Natural killer cell (primary cell): ENCODE measurements at regions not wholly inside any gene's neighbourhood (a gene's known extent, or its start where the extent isn't known, plus 50 kb on each side); places are given as distances from the start of the nearest gene placed in this dataset.

ENCODE experiments used
- ATAC-seq, 3 donors: fragments of 150-1000 bp in 2 of 3; fragments of 200-7000 bp in 1 of 3; cut with Tn5 transposase; 1 replicate in 1 of 3; 2 replicates in 2 of 3; pipeline ENCODE4 v1.10.0; 2021; ENCODE audit warnings: mild to moderate bottlenecking in 2 of 3, moderate library complexity in 2 of 3
- DNase-seq, 2 donors: peaks; one replicate each; pipeline versions ENCODE4 v3.0.0 to v3.0.0-alpha.2; 2013 to 2021; ENCODE audit warnings: mixed read lengths in 1 of 2
- H3K27ac ChIP-seq: one replicate; pipeline ENCODE4 v1.5.1; 2013; ENCODE audit warnings: mild to moderate bottlenecking, low read length
- H3K27me3 ChIP-seq: one replicate; pipeline ENCODE4 v1.6.1; 2013; ENCODE audit warnings: low read length; ENCODE audit not compliant: control insufficient read depth, insufficient read depth
- H3K36me3 ChIP-seq: one replicate; pipeline ENCODE4 v1.6.1; 2013; ENCODE audit warnings: low read length; ENCODE audit not compliant: control insufficient read depth, insufficient read depth
- H3K4me1 ChIP-seq: one replicate; pipeline ENCODE4 v1.6.1; 2013; ENCODE audit warnings: low read length; ENCODE audit not compliant: control insufficient read depth, insufficient read depth
- H3K4me3 ChIP-seq: one replicate; pipeline ENCODE4 v1.5.1; 2013; ENCODE audit warnings: low read length
- H3K9me3 ChIP-seq: one replicate; pipeline ENCODE4 v1.6.1; 2013; ENCODE audit warnings: low read length; ENCODE audit not compliant: control insufficient read depth, insufficient read depth
- H3K27ac Mint-ChIP-seq, 2 donors: one replicate each; pipeline ENCODE4 v1.8.0; 2022; ENCODE audit warnings: mild to moderate bottlenecking in 2 of 2, mixed read lengths in 2 of 2, moderate library complexity in 1 of 2
- H3K27me3 Mint-ChIP-seq, 2 donors: one replicate each; pipeline ENCODE4 v1.8.0; 2022; ENCODE audit warnings: low read depth in 2 of 2, mixed read lengths in 2 of 2
- H3K36me3 Mint-ChIP-seq: one replicate; pipeline ENCODE4 v1.8.0; 2022; ENCODE audit warnings: mixed read lengths
- H3K4me1 Mint-ChIP-seq, 2 donors: one replicate each; pipeline ENCODE4 v1.8.0; 2022; ENCODE audit warnings: mixed read lengths in 2 of 2
- H3K4me3 Mint-ChIP-seq: one replicate; pipeline ENCODE4 v1.8.0; 2022; ENCODE audit warnings: mild to moderate bottlenecking, moderate library complexity, mixed read lengths
- H3K9me3 Mint-ChIP-seq, 2 donors: one replicate each; pipeline ENCODE4 v1.8.0; 2022; ENCODE audit warnings: mixed read lengths in 2 of 2
- WGBS: methylation state at CpG from one replicate; pipeline ENCODE4 v1.1.7; 2013; ENCODE audit warnings: missing lambda C conversion rate; ENCODE audit not compliant: insufficient coverage; 5-methylcytosine and 5-hydroxymethylcytosine counted together
- intact Hi-C: fragments of 100-400 bp; cut with micrococcal nuclease; formaldehyde crosslinking; loops from one replicate; pipeline ENCODE4 v1.14.2; 2022
- TF ChIP-seq, protein P1 (sequence below): fragments of 200-600 bp; IDR thresholded peaks from one replicate; pipeline ENCODE4 v1.8.0; 2022; ENCODE audit warnings: antibody characterized with exemption

DNA sequence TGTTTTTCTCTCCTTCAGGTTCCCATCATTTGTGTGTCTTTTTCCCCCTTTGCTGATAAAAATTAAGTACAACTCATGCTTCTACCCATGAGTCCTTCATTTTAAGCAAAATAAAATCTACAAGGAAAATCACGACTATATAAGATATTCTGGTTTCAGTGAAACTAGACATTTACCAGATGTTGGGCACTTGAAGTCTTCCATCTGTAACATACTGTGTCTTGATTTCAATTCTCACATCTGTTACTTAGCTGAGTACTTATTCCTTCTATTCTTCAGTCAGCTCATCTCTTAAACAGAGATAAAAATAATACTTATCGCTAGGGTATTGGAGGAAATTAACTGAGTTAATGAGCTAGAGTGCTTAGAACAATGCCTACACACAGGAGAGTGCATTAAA is 893.0 kb upstream of the SOX9 start:
- Histone ChIP-seq H3K27ac (no peak overlapping the region), H3K4me1 (no peaks in the 10 kb centered on the region), H3K36me3 (no peaks in the 10 kb centered on the region), H3K27me3 (no peaks in the 10 kb centered on the region), H3K9me3 (no peaks in the 10 kb centered on the region), H3K4me3 (no peak overlapping the region)
- ATAC-seq = no peak
- WGBS = 71% methylated on average over 1 of the region's 2 CpGs
- no peaks in the 10 kb centered on the region for H3K27me3 Mint-ChIP-seq
- H3K4me3 Mint-ChIP-seq = no peak overlapping the region
- no peak for DNase-seq
- H3K27ac Mint-ChIP-seq = no peak overlapping the region
- no peaks in the 10 kb centered on the region for H3K4me1 Mint-ChIP-seq
- H3K9me3 Mint-ChIP-seq = peaks cover 12% of the 10 kb centered on the region in 2 donors
- TF ChIP-seq, protein P1, sequence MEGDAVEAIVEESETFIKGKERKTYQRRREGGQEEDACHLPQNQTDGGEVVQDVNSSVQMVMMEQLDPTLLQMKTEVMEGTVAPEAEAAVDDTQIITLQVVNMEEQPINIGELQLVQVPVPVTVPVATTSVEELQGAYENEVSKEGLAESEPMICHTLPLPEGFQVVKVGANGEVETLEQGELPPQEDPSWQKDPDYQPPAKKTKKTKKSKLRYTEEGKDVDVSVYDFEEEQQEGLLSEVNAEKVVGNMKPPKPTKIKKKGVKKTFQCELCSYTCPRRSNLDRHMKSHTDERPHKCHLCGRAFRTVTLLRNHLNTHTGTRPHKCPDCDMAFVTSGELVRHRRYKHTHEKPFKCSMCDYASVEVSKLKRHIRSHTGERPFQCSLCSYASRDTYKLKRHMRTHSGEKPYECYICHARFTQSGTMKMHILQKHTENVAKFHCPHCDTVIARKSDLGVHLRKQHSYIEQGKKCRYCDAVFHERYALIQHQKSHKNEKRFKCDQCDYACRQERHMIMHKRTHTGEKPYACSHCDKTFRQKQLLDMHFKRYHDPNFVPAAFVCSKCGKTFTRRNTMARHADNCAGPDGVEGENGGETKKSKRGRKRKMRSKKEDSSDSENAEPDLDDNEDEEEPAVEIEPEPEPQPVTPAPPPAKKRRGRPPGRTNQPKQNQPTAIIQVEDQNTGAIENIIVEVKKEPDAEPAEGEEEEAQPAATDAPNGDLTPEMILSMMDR = no peak
- H3K36me3 Mint-ChIP-seq = no peaks in the 10 kb centered on the region
- intact Hi-C loops = no loop called here

DNA sequence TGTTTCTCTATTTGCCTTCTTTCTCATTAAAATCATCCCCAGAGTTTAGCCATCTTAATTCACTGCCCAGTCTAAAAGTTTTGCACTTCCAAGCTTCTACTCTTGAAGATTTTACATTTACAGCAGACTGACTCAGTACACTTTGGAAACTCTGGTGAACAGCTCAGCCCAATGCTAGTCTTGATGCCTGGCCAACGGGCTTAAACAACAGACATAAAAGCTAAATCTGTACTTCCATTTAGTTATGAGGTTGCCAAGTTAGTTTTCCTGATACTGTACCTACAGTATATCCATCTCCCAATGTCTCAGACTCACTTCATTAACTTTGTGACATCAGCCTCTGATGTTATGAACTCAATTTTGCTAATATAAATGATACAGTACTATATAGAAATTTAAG is 891.8 kb upstream of the SOX9 start:
- Histone ChIP-seq H3K27me3 (no peaks in the 10 kb centered on the region), H3K4me3 (no peak overlapping the region), H3K36me3 (no peaks in the 10 kb centered on the region), H3K9me3 (no peaks in the 10 kb centered on the region), H3K27ac (no peak overlapping the region), H3K4me1 (no peaks in the 10 kb centered on the region)
- ATAC-seq = no peak
- no peak for DNase-seq
- intact Hi-C loops = no loop called here
- no peak overlapping the region for H3K27ac Mint-ChIP-seq
- no peaks in the 10 kb centered on the region for H3K36me3 Mint-ChIP-seq
- H3K4me3 Mint-ChIP-seq = no peak overlapping the region
- no peaks in the 10 kb centered on the region for H3K27me3 Mint-ChIP-seq
- TF ChIP-seq, protein P1 = no peak
- WGBS = 73% methylated on average over 1 of the region's 1 CpG
- H3K4me1 Mint-ChIP-seq = no peaks in the 10 kb centered on the region
- H3K9me3 Mint-ChIP-seq = peaks cover 10 to 15% of the 10 kb centered on the region in 2 donors

DNA sequence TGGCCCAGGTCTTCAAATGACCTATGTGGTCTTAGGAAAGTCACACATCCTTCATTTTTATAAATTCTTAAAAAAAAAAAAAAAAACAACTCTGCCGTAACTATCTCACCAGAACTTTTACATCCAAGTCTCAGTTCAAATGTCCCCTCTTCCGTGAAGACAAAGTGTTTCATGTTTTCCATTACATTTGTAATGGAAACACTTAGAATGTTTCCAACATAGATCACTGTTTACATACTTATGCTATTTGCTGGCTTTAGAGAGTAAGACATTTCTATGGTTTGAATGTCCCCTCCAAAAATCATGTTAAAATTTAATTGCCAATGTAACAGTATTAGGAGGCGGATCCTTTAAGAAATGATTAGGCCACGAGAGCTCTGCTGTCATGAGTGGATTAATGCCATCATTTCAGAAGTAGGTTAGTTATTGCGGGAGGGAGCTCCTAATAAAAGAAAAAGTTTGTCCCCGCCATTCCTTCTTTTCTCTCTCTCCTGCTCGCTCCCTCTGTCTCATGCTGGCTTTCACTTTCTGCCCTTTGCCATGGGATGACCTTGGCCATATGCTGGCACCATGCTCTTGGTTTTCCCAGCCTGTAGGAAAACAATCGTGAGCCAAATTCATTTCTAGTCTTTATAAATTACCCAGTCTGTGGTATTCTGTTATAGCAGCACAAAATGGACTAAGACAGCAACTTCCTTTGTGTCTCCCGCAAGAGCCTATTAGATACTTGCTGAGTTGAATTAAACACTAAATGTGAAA is 887.8 kb upstream of the SOX9 start:
- Mint-ChIP-seq H3K27ac (no peak overlapping the region), H3K4me3 (no peak overlapping the region), H3K36me3 (no peaks in the 10 kb centered on the region), H3K9me3 (peaks cover 14 to 19% of the 10 kb centered on the region in 2 donors), H3K27me3 (no peaks in the 10 kb centered on the region), H3K4me1 (no peaks in the 10 kb centered on the region)
- no peaks in the 10 kb centered on the region for H3K9me3 ChIP-seq
- H3K27me3 ChIP-seq = no peaks in the 10 kb centered on the region
- TF ChIP-seq, protein P1 = no peak
- intact Hi-C loops = no loop called here
- WGBS = 89% methylated on average over 9 of the region's 9 CpGs
- ATAC-seq (no peak), DNase-seq (no peak)
- no peaks in the 10 kb centered on the region for H3K36me3 ChIP-seq
- no peak overlapping the region for H3K27ac ChIP-seq
- no peak overlapping the region for H3K4me3 ChIP-seq
- H3K4me1 ChIP-seq = no peaks in the 10 kb centered on the region

DNA sequence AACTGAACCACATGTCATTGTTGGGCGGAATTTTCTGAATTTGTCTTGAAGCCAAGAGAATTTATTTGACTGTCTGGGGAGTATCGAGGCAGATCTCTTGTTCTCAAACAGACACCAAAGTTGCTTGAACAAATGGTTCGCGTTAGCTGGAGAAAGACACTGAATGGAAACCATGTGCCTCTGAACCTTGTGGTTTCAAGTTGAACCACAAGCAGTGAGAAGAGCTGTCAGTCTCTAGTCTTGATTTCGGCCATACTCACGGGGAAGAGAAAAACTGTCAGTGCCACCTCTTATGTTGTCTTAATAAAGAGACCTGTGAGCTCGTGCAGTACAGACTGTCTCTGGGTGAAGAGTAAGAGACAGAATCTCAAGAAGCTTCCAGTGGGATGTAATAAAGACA is 886.5 kb upstream of the SOX9 start:
- Mint-ChIP-seq H3K9me3 (peaks cover 10 to 16% of the 10 kb centered on the region in 2 donors), H3K27ac (no peak overlapping the region), H3K36me3 (no peaks in the 10 kb centered on the region), H3K27me3 (no peaks in the 10 kb centered on the region), H3K4me3 (no peak overlapping the region), H3K4me1 (no peaks in the 10 kb centered on the region)
- Histone ChIP-seq H3K27me3 (no peaks in the 10 kb centered on the region), H3K36me3 (no peaks in the 10 kb centered on the region), H3K27ac (no peak overlapping the region), H3K4me3 (no peak overlapping the region), H3K9me3 (no peaks in the 10 kb centered on the region), H3K4me1 (no peaks in the 10 kb centered on the region)
- TF ChIP-seq, protein P1 = no peak
- WGBS = 80% methylated on average over 7 of the region's 7 CpGs
- no peak for DNase-seq
- ATAC-seq = no peak
- intact Hi-C loops = no loop called here
